Fibroblast of mammary gland (primary cell): ENCODE measurements at regions not wholly inside any gene's neighbourhood (a gene's known extent, or its start where the extent isn't known, plus 50 kb on each side); places are given as distances from the start of the nearest gene placed in this dataset.

ENCODE experiments used
- DNase-seq: peaks from one replicate; pipeline ENCODE4 v3.0.0-alpha.2; 2010; ENCODE audit warnings: low read depth
- H3K4me3 ChIP-seq: 2 replicates; pipeline ENCODE4 v1.5.1; 2011; ENCODE audit warnings: low read depth, mild to moderate bottlenecking, low read length, moderate library complexity; ENCODE audit not compliant: control insufficient read depth
- CTCF ChIP-seq: conservative IDR thresholded peaks from 2 replicates; pipeline ENCODE4 v1.5.1; 2011; ENCODE audit warnings: low read depth, low read length, inconsistent platforms; ENCODE audit not compliant: control insufficient read depth, insufficient read depth

GRCh38 chr7:371779-372545 lies 82.0 kb downstream of the FOXL3 start:
- no peak for DNase-seq
- no peak overlapping the region for H3K4me3 ChIP-seq
- no peak for TF ChIP-seq CTCF

- DNase-seq, result no peak
- TF ChIP-seq CTCF, result no peak
These were observed 82.6 kb downstream of the FOXL3 start for GRCh38 chr7:372546-372931.

GRCh38 chr7:372932-373791 lies 83.2 kb downstream of the FOXL3 start:
- DNase-seq, result no peak
- TF ChIP-seq CTCF, result no peak
- no peak overlapping the region for H3K4me3 ChIP-seq

More at GRCh38 chr7:372546-372931, 82.6 kb downstream of the FOXL3 start:
- H3K4me3 ChIP-seq, result no peak overlapping the region

GRCh38 chr7:373818-374705 lies 84.1 kb downstream of the FOXL3 start:
- TF ChIP-seq CTCF, result no peak
- DNase-seq, result no peak
- no peak overlapping the region for H3K4me3 ChIP-seq

- H3K4me3 ChIP-seq, result no peak overlapping the region
- DNase-seq, result no peak
- TF ChIP-seq CTCF, result no peak
These were observed 84.8 kb downstream of the FOXL3 start for GRCh38 chr7:374706-375311.

GRCh38 chr7:375321-375831 lies 85.4 kb downstream of the FOXL3 start:
- TF ChIP-seq CTCF, result no peak
- DNase-seq, result no peak
- no peak overlapping the region for H3K4me3 ChIP-seq
